ENCODE measurements at regions not wholly inside any gene's neighbourhood (a gene's known extent, or its start where the extent isn't known, plus 50 kb on each side); places are given as distances from the start of the nearest gene placed in this dataset.
"Not testable (repeated sequence)": the region's sequence is repeated elsewhere in the genome, so short reads cannot be mapped to it uniquely, and the experiment has no call there.

DNA sequence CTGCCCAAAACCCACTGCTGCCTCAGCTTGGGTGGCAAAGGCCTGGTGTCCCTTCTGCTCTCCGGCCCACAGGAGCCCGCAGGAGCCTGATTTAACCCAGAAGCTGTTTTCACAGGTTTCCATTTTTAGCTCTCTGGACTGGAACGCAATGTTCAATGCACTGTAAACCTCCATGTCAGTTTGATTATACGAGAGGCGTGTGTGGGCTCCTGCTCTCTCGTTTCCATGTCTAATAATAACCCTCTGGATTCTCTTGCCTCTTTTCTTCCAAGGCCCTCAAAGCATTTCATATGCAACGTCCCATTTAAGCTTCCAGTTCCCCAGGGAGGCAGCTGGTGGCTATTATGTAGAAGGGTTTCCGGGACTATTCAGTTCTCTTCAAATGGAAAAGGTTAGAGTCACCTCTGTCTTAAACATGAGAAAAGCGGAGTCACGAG, 161.1 kb downstream of the SUDS3 start:
- peak in 1 of 14 donors; percentile 9 for DNase-seq

DNA sequence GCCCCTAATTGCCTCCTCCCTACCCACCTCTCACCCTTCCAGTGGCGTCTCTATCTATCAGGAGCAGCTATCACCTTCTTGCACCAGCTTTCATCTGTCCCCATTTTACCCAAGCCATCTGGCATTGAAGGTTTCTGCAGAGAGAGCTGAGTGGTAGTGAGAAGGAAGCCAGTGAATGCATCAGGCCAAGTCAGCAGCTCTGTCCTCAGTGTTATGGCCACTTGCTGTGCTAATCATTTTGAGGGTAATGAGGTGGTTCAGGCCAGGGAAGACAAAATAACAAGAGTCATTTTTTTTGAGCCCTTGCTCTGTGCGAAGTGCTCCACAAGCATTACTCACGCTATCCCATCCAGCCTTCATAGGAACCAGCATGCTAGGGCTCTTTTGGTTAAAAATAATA, 164.7 kb downstream of the SUDS3 start:
- DNase-seq: peak in 1 of 14 donors; percentile 13

GRCh38 chr12:118541934-118542333, 165.6 kb downstream of the SUDS3 start:
- DNase-seq: no peak

GRCh38 chr12:118543651-118544050, 167.3 kb downstream of the SUDS3 start:
- DNase-seq: no peak

DNA sequence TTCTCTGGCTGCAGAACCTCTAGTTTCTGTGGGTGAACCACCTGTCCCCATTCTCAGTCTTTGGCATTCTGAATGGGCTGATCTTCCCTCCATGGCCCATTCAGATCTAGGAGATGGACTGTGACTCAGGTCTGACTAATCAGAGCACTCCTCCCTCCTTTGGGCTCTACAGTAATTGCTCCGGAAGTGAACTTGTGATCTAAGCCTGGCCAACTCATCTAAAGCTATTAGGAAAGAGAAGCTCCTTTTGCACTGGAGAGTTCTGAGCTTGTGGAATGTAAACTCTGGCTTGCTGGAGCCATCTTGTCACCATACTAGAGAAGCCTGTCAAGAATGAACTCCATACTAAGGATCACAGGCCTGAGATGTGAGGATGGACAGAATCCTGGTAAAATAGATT, 168.2 kb downstream of the SUDS3 start:
- DNase-seq: no peak

DNA sequence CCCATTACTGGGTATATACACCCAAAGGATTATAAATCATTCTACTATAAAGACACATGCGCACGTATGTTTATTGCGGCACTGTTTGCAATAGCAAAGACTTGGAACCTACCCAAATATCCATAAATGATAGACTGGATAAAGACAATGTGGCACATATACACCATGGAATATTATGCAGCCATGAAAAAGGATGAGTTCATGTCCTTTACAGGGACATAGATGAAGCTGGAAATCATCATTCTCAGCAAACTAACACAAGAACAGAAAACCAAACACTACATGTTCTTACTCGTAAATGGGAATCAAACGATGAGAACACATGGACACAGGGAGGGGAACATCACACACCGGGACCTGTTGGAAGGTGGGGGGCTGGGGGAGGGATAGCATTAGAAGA, 171.3 kb downstream of the SUDS3 start:
- not testable (repeated sequence) for DNase-seq

DNA sequence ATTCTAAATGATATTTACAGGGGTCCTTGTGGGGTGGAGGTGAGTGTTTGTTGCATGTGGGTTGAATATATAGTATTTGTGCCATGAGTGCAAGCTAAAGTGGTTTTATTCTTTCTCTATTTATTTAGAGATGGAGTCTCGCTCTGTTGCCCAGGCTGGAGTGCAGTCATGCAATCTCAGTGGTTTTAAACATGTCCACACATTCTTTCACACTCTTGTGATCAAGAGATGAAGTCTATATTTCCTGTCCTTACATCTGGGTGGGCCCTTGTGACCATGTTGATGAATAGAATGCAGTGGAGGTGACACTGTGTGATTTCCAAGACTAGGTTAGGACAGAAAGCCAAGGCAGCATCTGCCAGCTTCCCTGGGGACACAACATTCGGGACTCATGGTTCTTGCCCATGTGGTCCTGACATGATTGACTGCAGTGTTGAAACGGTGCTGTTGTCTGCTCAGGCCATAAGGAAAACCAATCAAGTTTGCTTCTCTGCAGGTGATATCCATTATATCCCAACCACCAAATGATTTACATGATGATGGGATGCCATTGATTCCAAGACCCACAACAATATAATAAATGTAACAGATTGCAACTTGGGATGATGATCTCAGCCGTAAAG, 172.6 kb downstream of the SUDS3 start:
- DNase-seq: no peak

GRCh38 chr12:118549510-118549980, 173.2 kb downstream of the SUDS3 start:
- DNase-seq: no peak

GRCh38 chr12:118553856-118554504, 177.6 kb downstream of the SUDS3 start:
- no peak for DNase-seq

- no peak for DNase-seq
Observed at GRCh38 chr12:118558941-118559340, 182.6 kb downstream of the SUDS3 start.

DNA sequence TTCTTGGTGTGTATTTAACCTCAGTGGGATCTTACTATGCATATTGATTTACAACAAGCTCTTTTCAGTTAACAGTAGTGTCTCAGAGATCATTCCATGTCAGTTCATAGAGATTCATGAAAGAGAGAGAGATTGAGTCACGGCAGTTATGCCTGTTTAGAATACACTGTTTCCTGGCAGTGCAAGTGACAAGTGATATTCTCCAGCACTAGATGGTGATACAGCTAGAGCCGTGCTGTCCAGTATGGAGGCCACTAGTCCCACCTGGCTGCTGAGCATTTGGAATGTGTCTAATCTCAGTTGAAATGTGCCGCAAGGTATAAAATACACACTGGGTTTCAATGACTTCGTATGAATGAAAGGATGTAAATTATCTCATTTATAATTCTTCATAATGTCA, 184.4 kb downstream of the SUDS3 start:
- DNase-seq: no peak

GRCh38 chr12:118571730-118572129, 195.4 kb downstream of the SUDS3 start:
- DNase-seq: no peak

- no peak for DNase-seq
Observed at GRCh38 chr12:118574288-118574687, 197.9 kb downstream of the SUDS3 start.

- no peak for DNase-seq
Observed at GRCh38 chr12:118575730-118576129, 199.4 kb downstream of the SUDS3 start.

DNA sequence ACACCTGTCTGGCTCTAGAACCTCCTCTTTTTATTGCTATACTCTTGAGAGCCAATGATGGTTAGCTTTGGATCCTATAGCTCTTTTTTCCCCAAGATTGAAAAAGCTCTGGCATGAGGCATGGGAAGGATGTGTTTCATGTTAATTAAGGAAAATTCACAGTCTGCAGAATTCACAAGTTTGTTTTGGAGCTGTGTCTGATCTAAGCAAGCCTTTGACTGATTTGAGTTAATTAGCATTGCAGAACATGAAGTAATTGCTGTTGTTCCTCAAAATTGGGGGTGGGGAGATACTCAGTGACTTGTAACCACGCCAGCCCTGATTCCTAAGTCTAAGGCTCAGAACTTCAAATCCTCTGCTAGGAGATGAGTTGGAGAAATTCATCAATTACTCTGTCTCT, 205.0 kb downstream of the SUDS3 start:
- no peak for DNase-seq

- DNase-seq: no peak
Observed at GRCh38 chr12:118582863-118583262, 206.5 kb downstream of the SUDS3 start.

GRCh38 chr12:118586433-118586832, 210.1 kb downstream of the SUDS3 start:
- DNase-seq: no peak

DNA sequence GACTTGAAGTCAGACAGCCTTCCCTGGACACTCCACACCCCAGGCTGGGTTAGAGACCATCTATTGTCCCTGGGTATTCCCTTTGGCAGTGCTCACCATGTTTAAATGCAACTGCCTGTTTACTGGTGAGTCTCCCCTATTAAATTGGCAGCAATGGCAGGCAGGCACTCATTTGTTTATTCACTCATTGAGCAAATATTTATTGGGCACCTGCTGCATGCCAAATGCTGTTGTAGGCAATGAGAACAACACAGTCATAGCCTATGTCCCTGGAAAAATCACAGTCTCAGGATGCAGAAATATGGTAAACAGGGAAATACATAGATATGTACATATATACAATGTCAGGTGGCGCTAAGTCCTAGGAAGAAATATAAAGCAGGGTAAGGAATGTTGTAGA, 212.8 kb downstream of the SUDS3 start:
- DNase-seq: no peak

DNA sequence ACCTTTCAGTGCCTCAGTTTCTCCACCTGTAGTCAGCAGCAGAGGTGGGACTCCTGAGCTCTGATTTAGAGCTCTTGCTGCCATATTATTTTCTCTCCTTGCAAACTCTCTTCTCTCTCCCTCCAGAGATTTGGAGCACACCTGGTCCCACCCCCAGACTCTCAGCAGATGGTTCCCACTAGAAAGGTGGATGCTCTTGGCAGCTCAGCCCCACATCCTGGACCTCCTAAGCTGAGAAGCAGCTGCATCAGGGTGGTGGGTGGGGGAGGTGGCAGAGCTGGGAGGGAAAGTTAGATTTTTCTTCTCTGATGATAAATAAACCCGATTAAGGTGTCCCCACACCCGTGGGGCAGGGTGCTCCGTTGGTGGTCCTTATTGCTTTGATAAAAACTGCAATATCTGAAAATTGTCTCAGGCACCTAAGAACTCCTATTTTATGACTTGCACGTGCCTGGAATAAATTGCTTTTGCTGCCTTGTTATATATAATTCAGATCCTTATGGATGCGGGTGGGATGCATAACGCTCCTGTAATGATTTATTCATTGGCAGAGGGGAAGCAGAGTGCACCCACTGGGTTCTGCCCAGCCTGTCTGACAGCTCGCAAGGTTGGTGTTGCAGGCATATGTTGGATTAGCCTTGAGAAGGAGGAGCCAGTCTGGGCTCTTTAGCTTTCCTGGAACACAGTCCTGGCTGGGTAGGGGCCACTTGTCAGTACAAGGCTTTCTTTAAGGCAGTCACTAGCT, 214.2 kb downstream of the SUDS3 start:
- no peak for DNase-seq

GRCh38 chr12:118603610-118604361, 227.4 kb downstream of the SUDS3 start:
- DNase-seq: no peak

- no peak for DNase-seq
Observed at GRCh38 chr12:118606690-118607089, 230.3 kb downstream of the SUDS3 start.

DNA sequence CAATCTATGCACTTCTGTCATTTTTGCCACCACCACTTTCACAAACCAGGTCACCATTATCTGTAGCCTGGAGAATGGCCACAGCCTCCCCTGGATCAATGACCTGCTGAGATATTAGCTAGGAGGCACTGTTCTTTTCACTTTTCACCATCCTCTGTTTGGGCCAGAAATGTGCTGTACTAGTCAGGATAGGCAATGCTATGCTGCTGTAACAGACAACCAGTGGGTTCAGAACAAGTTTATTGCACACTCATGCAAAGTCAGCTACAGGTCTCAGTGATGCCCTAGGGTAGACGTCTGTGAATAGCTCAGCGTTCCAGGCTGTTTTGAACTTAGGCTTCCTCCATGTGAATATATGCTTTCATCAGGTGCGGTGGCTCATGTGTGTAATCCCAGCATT, 231.5 kb downstream of the SUDS3 start:
- no peak for DNase-seq

- no peak for DNase-seq
Observed at GRCh38 chr12:118608770-118609344, 232.5 kb downstream of the SUDS3 start.

Data from C1 segment of cervical spinal cord (tissue), 14 donors.